Ishikawa (cell line): ENCODE measurements at regions not wholly inside any gene's neighbourhood (a gene's known extent, or its start where the extent isn't known, plus 50 kb on each side); places are given as distances from the start of the nearest gene placed in this dataset.

Experiments used
- CEBPB ChIP-seq: IDR thresholded peaks from 2 replicates; pipeline ENCODE4 v1.6.1; 2012
- CREB1 ChIP-seq: IDR thresholded peaks from 2 replicates; pipeline ENCODE4 v1.6.1; 2012; ENCODE audit warnings: low read depth
- EGR1 ChIP-seq: IDR thresholded peaks from 2 replicates; pipeline ENCODE4 v1.6.1; 2012
- EP300 ChIP-seq: IDR thresholded peaks from 2 replicates; pipeline ENCODE4 v1.6.1; 2012; ENCODE audit warnings: borderline replicate concordance
- FOXM1 ChIP-seq: IDR thresholded peaks from 2 replicates; pipeline ENCODE4 v1.6.1; 2012; ENCODE audit warnings: low read depth, borderline replicate concordance
- NFIC ChIP-seq: IDR thresholded peaks from 2 replicates; pipeline ENCODE4 v1.6.1; 2012
- RAD21 ChIP-seq: IDR thresholded peaks from 2 replicates; pipeline ENCODE4 v1.6.1; 2012; ENCODE audit warnings: low read depth
- TAF1 ChIP-seq: IDR thresholded peaks from 2 replicates; pipeline ENCODE4 v1.6.1; 2012; ENCODE audit warnings: low read depth, mild to moderate bottlenecking
- TCF12 ChIP-seq: IDR thresholded peaks from 2 replicates; pipeline ENCODE4 v1.6.1; 2012; ENCODE audit warnings: low read depth
- TEAD4 ChIP-seq: IDR thresholded peaks from 2 replicates; pipeline ENCODE4 v1.6.1; 2012
- YY1 ChIP-seq: IDR thresholded peaks from 2 replicates; pipeline ENCODE4 v1.6.1; 2012; ENCODE audit warnings: low read depth
- ZBTB7A ChIP-seq: IDR thresholded peaks from 2 replicates; pipeline ENCODE4 v1.6.1; 2012; ENCODE audit warnings: low read depth
- TF ChIP-seq, protein P1 (sequence below): IDR thresholded peaks from 2 replicates; pipeline ENCODE4 v1.6.1; 2012
- TF ChIP-seq, protein P2 (sequence below): IDR thresholded peaks from 2 replicates; pipeline ENCODE4 v1.6.1; 2012; ENCODE audit warnings: low read depth, mild to moderate bottlenecking
- TF ChIP-seq, protein P3 (sequence below): IDR thresholded peaks from 2 replicates; pipeline ENCODE4 v1.6.1; 2012

DNA sequence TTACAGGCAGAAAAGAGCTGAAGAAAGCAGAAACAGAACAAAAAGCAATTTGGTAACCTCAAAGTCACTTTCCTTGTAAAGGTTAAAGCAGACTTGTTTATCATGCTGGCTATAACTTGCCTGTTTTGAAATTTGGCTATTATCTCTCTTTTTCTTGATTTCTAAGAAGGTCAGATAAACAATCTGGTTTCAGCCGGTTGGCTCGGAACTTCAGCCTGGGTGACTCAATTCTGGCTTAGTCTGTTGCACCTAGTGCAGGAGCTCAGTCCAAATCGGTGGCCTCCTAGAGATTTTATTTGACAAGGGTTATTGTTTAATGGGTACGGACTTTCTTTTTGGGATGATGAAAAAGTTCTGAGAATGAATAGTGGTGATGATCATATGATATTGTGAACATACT is 367.1 kb upstream of the B3GAT1 start:
- TF ChIP-seq RAD21 (no peak), ZBTB7A (no peak), TEAD4 (no peak), FOXM1 (no peak), NFIC (no peak), YY1 (no peak), EP300 (no peak), TCF12 (no peak), CREB1 (no peak), CEBPB (no peak), EGR1 (no peak), TAF1 (no peak)
- TF ChIP-seq, protein P1, sequence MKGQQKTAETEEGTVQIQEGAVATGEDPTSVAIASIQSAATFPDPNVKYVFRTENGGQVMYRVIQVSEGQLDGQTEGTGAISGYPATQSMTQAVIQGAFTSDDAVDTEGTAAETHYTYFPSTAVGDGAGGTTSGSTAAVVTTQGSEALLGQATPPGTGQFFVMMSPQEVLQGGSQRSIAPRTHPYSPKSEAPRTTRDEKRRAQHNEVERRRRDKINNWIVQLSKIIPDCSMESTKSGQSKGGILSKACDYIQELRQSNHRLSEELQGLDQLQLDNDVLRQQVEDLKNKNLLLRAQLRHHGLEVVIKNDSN = no peak
- TF ChIP-seq, protein P2, sequence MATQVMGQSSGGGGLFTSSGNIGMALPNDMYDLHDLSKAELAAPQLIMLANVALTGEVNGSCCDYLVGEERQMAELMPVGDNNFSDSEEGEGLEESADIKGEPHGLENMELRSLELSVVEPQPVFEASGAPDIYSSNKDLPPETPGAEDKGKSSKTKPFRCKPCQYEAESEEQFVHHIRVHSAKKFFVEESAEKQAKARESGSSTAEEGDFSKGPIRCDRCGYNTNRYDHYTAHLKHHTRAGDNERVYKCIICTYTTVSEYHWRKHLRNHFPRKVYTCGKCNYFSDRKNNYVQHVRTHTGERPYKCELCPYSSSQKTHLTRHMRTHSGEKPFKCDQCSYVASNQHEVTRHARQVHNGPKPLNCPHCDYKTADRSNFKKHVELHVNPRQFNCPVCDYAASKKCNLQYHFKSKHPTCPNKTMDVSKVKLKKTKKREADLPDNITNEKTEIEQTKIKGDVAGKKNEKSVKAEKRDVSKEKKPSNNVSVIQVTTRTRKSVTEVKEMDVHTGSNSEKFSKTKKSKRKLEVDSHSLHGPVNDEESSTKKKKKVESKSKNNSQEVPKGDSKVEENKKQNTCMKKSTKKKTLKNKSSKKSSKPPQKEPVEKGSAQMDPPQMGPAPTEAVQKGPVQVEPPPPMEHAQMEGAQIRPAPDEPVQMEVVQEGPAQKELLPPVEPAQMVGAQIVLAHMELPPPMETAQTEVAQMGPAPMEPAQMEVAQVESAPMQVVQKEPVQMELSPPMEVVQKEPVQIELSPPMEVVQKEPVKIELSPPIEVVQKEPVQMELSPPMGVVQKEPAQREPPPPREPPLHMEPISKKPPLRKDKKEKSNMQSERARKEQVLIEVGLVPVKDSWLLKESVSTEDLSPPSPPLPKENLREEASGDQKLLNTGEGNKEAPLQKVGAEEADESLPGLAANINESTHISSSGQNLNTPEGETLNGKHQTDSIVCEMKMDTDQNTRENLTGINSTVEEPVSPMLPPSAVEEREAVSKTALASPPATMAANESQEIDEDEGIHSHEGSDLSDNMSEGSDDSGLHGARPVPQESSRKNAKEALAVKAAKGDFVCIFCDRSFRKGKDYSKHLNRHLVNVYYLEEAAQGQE = no peak
- TF ChIP-seq, protein P3, sequence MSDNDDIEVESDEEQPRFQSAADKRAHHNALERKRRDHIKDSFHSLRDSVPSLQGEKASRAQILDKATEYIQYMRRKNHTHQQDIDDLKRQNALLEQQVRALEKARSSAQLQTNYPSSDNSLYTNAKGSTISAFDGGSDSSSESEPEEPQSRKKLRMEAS = no peak

DNA sequence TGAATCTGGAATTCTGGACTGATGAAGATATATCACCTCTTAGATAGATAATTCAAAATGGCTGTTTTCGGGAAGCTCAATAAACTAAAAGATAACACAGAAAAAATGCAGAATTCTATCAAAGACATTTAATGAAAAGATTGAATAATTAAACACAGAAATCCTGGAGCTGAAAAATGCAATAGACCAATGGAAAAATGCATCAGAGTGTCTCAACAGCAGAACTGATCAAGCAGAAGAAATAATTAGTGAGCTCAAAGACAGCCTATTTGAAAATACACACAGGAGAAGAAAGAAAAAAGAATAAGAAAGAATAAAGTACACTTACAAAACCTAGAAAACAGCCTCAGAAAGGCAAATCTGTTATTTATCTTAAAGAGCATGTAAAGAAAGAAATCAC is 356.4 kb upstream of the B3GAT1 start:
- TF ChIP-seq TAF1 = no peak
- no peak for TF ChIP-seq CREB1
- no peak for TF ChIP-seq TCF12

DNA sequence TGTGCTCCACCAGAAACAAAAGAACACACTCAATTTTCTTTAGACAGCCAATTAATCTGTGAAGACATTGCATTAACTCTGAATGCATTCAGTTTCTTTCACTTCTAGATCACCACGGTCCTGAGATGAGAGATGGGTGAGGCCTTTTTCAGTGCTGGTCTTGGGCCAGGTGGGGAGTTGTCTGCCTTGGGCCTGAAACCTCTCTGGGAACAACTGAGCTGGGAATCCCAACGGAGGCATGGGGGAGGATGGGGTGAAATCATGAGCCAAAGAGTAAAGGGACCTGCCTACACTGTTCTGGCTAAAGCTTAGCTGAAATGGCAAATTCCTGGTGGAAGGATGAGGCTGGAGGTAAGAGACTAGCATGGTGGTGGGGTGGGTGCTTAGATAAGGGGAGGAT is 353.5 kb upstream of the B3GAT1 start:
- TF ChIP-seq ZBTB7A = no peak
- no peak for TF ChIP-seq CREB1
- no peak for TF ChIP-seq EGR1
- no peak for TF ChIP-seq EP300
- TF ChIP-seq, protein P3 = no peak
- no peak for TF ChIP-seq CEBPB
- TF ChIP-seq YY1 = no peak

DNA sequence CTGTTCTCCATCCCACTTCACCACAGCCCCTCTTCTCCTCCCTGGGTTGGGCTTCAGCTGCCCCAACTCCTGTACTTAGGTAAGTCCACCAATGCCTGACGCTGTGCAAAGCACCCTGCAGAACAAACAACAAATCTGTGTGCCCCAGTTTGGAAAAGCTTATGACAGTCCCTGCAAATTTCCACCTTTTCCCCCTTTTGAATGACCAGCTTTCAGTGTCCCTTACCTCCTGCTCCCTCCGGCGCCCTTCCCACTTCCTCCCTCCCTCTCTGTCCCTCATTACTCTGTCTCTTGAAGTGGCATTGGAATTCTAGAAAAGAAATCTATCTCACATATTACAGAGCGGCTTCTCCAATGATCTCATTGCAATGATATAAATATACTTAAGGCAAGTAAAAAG is 352.9 kb upstream of the B3GAT1 start:
- TF ChIP-seq EGR1 (no peak), NFIC (no peak), TAF1 (no peak), YY1 (no peak), RAD21 (no peak), EP300 (no peak), CREB1 (no peak), ZBTB7A (no peak), CEBPB (no peak), TEAD4 (no peak)
- TF ChIP-seq, protein P2 = no peak
- TF ChIP-seq, protein P3 = no peak
- TF ChIP-seq, protein P1 = no peak

DNA sequence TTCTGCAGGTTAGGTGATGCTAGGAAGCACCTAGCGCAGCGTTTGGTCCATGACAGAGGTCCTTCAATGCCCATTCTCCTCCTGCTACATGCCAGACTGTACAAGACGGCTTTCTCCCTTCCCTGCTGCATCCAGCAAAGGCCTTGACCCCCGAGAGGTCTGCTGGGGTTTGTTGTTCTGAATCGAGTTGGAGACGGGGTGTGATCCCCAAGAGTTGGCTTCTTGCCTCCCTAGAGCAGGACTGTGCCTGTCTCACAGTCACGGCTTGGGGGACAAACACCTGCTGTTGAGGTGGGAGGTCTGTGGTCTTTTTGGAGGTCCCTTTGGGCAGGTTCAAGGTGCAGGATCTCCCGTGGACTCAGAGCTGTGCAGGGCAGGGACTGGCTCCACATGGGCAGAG is 352.3 kb upstream of the B3GAT1 start:
- TF ChIP-seq EGR1 = no peak
- no peak for TF ChIP-seq CEBPB
- TF ChIP-seq TEAD4 = no peak

DNA sequence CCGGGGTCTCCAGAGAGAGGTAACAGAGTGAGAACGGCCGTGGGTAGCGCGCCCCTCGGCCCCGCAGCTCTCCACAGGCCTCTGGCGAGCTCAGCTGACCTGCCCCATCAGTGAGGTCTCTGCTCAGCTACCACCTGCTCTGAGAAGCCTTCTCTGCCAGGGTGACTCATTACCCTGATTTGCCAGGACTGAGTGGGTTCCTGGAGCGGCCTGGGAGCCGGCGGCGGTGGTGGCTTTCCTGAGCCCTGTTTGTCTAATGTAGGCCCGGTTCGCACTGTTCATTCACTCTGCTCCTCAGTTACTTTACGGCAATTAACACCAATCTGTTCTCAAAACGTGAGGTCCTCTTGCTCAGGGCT is 351.0 kb upstream of the B3GAT1 start:
- TF ChIP-seq EP300 (no peak), ZBTB7A (no peak), CEBPB (no peak), NFIC (no peak), FOXM1 (no peak), YY1 (no peak), RAD21 (no peak), EGR1 (no peak), TEAD4 (no peak), CREB1 (no peak), TCF12 (no peak), TAF1 (no peak)
- TF ChIP-seq, protein P1 = no peak
- TF ChIP-seq, protein P3 = no peak
- TF ChIP-seq, protein P2 = no peak
